Endothelial cell of umbilical vein (primary cell): ENCODE measurements at regions not wholly inside any gene's neighbourhood (a gene's known extent, or its start where the extent isn't known, plus 50 kb on each side); places are given as distances from the start of the nearest gene placed in this dataset.

ENCODE experiments used
- BruUV-seq: library from RNA; stranded (reverse); fragments of 400-500 nt; replicated peaks from 2 replicates; lab custom pipeline; 2021; lab: Mats Ljungman, UMichigan
- CTCF ChIA-PET: fragments of 300-600, 350-600 bp; sonication (Branson Sonifier 250); formaldehyde crosslinking; loops from one replicate; lab custom pipeline; 2021; ENCODE audit warnings: antibody characterized with exemption, inconsistent platforms; lab: Charles Lee
- POLR2A ChIA-PET: fragments of 300-600, 350-600 bp; sonication (Branson Sonifier 250); formaldehyde crosslinking; loops from one replicate; lab custom pipeline; 2021; ENCODE audit warnings: antibody characterized with exemption, inconsistent platforms; lab: Charles Lee
- DNase-seq: peaks from one replicate; pipeline ENCODE4 v3.0.0-alpha.2; 2011; ENCODE audit warnings: low read depth, low spot score
- FAIRE-seq: peaks from 2 replicates; lab custom pipeline; 2011; peaks lifted over from hg19 to GRCh38; lab: Jason Lieb, UNC
- H2AFZ ChIP-seq: 2 replicates; pipeline ENCODE4 v1.6.0; 2012; ENCODE audit warnings: low read depth, low read length, control low read depth, inconsistent platforms
- H3K27ac ChIP-seq: 2 replicates; pipeline ENCODE4 v1.5.1; 2011; ENCODE audit warnings: low read depth, mild to moderate bottlenecking, control low read depth, low read length, moderate library complexity; ENCODE audit not compliant: insufficient read depth
- H3K27me3 ChIP-seq, 2 experiments: 2 replicates each; pipeline versions ENCODE4 v1.6.0 to v1.6.1; 2011; ENCODE audit warnings: low read length in 2 of 2, mixed read lengths in 1 of 2; ENCODE audit not compliant: control insufficient read depth in 2 of 2, insufficient read depth in 2 of 2
- H3K36me3 ChIP-seq, 2 experiments: 2 replicates in 1 of 2; 3 replicates in 1 of 2; pipeline ENCODE4 v1.5.1; 2011; ENCODE audit warnings: low read length in 2 of 2, mild to moderate bottlenecking in 1 of 2, moderate library complexity in 1 of 2; ENCODE audit not compliant: control insufficient read depth in 2 of 2, insufficient read depth in 2 of 2; ENCODE audit errors: extremely low read depth in 1 of 2
- H3K4me1 ChIP-seq: 3 replicates; pipeline ENCODE4 v1.5.1; 2011; ENCODE audit warnings: mild to moderate bottlenecking, low read length; ENCODE audit not compliant: control insufficient read depth, insufficient read depth; ENCODE audit errors: extremely low read depth
- H3K4me2 ChIP-seq: 2 replicates; pipeline ENCODE4 v1.6.1; 2011; ENCODE audit warnings: low read length, control low read depth, mixed read lengths; ENCODE audit not compliant: insufficient read depth
- H3K4me3 ChIP-seq, 3 experiments: fragments of 200-600 bp in 1 of 3; sonication (generic), shearing (Covaris generic) in 1 of 3; replicated peaks in 1 of 3; 2 replicates each; pipeline ENCODE4 v1.5.1; 2011 to 2016; ENCODE audit warnings: control low read depth in 3 of 3, low read length in 3 of 3, mild to moderate bottlenecking in 2 of 3, inconsistent platforms in 1 of 3, low read depth in 1 of 3, moderate library complexity in 1 of 3; ENCODE audit not compliant: insufficient read depth in 1 of 3
- H3K79me2 ChIP-seq: 2 replicates; pipeline ENCODE4 v1.6.0; 2012; ENCODE audit warnings: low read length, inconsistent platforms; ENCODE audit not compliant: control insufficient read depth, insufficient read depth
- H3K9ac ChIP-seq: replicated peaks from 2 replicates; pipeline ENCODE3; 2011; ENCODE audit warnings: low read length, control low read depth; ENCODE audit not compliant: insufficient read depth; ENCODE audit errors: extremely low read depth
- H3K9me1 ChIP-seq: replicated peaks from 3 replicates; pipeline ENCODE4 v1.6.0; 2011; ENCODE audit warnings: mild to moderate bottlenecking, low read length; ENCODE audit not compliant: control insufficient read depth, insufficient read depth; ENCODE audit errors: extremely low read depth
- H3K9me3 ChIP-seq: replicated peaks from 2 replicates; pipeline ENCODE4 v1.5.1; 2012; ENCODE audit warnings: low read length, inconsistent platforms; ENCODE audit not compliant: control insufficient read depth, insufficient read depth
- H4K20me1 ChIP-seq: replicated peaks from 2 replicates; pipeline ENCODE3; 2011; ENCODE audit warnings: mild to moderate bottlenecking, low read length; ENCODE audit not compliant: control insufficient read depth, insufficient read depth; ENCODE audit errors: extremely low read depth
- EZH2 ChIP-seq: IDR thresholded peaks from 2 replicates; pipeline ENCODE4 v1.6.1; 2012; ENCODE audit warnings: borderline replicate concordance, low read depth, mild to moderate bottlenecking, moderate library complexity, low read length, inconsistent platforms; ENCODE audit not compliant: severe bottlenecking
- FOS ChIP-seq: IDR thresholded peaks from 2 replicates; pipeline ENCODE4 v1.6.1; 2011; ENCODE audit warnings: mild to moderate bottlenecking, low read length, moderate library complexity, borderline replicate concordance; ENCODE audit not compliant: insufficient read depth
- GATA2 ChIP-seq: IDR thresholded peaks from 2 replicates; pipeline ENCODE4 v1.7.0; 2011; ENCODE audit warnings: low read depth, mild to moderate bottlenecking, moderate library complexity, mixed read lengths, low read length; ENCODE audit not compliant: insufficient read length, insufficient read depth
- JUN ChIP-seq: IDR thresholded peaks from 2 replicates; pipeline ENCODE4 v1.6.1; 2011; ENCODE audit warnings: borderline replicate concordance, low read depth; ENCODE audit not compliant: insufficient read length, insufficient read depth
- MAX ChIP-seq: IDR thresholded peaks from 2 replicates; pipeline ENCODE4 v1.6.1; 2011; ENCODE audit not compliant: insufficient read depth, insufficient read length
- MYC ChIP-seq: IDR thresholded peaks from one replicate; pipeline ENCODE4 v1.6.1; 2011; ENCODE audit warnings: mild to moderate bottlenecking, low read depth, low read length
- POLR2A ChIP-seq: IDR thresholded peaks from 2 replicates; pipeline ENCODE4 v1.6.1; 2012; ENCODE audit warnings: low read depth, mild to moderate bottlenecking, control low read depth, low read length
- POLR2AphosphoS5 ChIP-seq: IDR thresholded peaks from 2 replicates; pipeline ENCODE4 v1.6.1; 2012; ENCODE audit warnings: low read depth, mild to moderate bottlenecking, control low read depth, low read length, moderate library complexity; ENCODE audit not compliant: insufficient read depth
- dilution Hi-C: fragments of 300-500 bp; cut with MboI; formaldehyde crosslinking; loops from one replicate; pipeline ENCODE4 v1.15.0; 2019; ENCODE audit warnings: low sequenced_read_pairs; ENCODE audit not compliant: extremely low pct_ligation_motif_present
- intact Hi-C: fragments of 100-400 bp; cut with micrococcal nuclease; formaldehyde crosslinking; loops from one replicate; pipeline ENCODE4 v1.10.0; 2022
- TF ChIP-seq, protein P1 (sequence below), 2 donors: IDR thresholded peaks; 1 replicate in 1 of 2; 2 replicates in 1 of 2; pipeline ENCODE4 v1.5.1; 2011; ENCODE audit warnings: low read length in 2 of 2, mild to moderate bottlenecking in 2 of 2, moderate library complexity in 2 of 2, control low read depth in 1 of 2, inconsistent platforms in 1 of 2, low read depth in 1 of 2; ENCODE audit not compliant: insufficient read depth in 1 of 2; ENCODE audit errors: extremely low read depth in 1 of 2

GRCh38 chr13:97616385-97616784 is 182.4 kb downstream of the RAP2A start:
- H3K36me3 ChIP-seq: no peaks in the 10 kb centered on the region
- H3K4me3 ChIP-seq: no peak overlapping the region
- ChIA-PET POLR2A (no interaction called here), CTCF (no interaction called here)
- H3K9me1 ChIP-seq: no peaks in the 10 kb centered on the region
- intact Hi-C loops: no loop called here
- no peaks in the 10 kb centered on the region for H3K9me3 ChIP-seq
- no peak overlapping the region for H2AFZ ChIP-seq
- peaks cover 2 to 4% of the 10 kb centered on the region in 2 experiments for H3K27me3 ChIP-seq
- dilution Hi-C loops: no loop called here
- H4K20me1 ChIP-seq: no peaks in the 10 kb centered on the region
- H3K27ac ChIP-seq: no peak overlapping the region
- no peak for TF ChIP-seq EZH2
- no peak for TF ChIP-seq GATA2
- TF ChIP-seq MAX: no peak
- TF ChIP-seq MYC: no peak
- TF ChIP-seq POLR2A: no peak
- TF ChIP-seq JUN: no peak
- TF ChIP-seq, protein P1, sequence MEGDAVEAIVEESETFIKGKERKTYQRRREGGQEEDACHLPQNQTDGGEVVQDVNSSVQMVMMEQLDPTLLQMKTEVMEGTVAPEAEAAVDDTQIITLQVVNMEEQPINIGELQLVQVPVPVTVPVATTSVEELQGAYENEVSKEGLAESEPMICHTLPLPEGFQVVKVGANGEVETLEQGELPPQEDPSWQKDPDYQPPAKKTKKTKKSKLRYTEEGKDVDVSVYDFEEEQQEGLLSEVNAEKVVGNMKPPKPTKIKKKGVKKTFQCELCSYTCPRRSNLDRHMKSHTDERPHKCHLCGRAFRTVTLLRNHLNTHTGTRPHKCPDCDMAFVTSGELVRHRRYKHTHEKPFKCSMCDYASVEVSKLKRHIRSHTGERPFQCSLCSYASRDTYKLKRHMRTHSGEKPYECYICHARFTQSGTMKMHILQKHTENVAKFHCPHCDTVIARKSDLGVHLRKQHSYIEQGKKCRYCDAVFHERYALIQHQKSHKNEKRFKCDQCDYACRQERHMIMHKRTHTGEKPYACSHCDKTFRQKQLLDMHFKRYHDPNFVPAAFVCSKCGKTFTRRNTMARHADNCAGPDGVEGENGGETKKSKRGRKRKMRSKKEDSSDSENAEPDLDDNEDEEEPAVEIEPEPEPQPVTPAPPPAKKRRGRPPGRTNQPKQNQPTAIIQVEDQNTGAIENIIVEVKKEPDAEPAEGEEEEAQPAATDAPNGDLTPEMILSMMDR (IDR thresholded peaks at IDR 0.05; ENCODE audit: extremely low read depth in 1 of 2, insufficient read depth in 1 of 2, low read depth in 1 of 2, low read length in 2 of 2): no peak
- no peak for TF ChIP-seq POLR2AphosphoS5
- no peak for TF ChIP-seq FOS
- no peaks in the 10 kb centered on the region for H3K79me2 ChIP-seq
- BruUV-seq: no TSS peak
- H3K9ac ChIP-seq: no peak overlapping the region
- no peak for DNase-seq
- H3K4me2 ChIP-seq: no peak overlapping the region
- FAIRE-seq: no peak
- no peaks in the 10 kb centered on the region for H3K4me1 ChIP-seq
